ENCODE measurements at regions not wholly inside any gene's neighbourhood (a gene's known extent, or its start where the extent isn't known, plus 50 kb on each side); places are given as distances from the start of the nearest gene placed in this dataset.

DNA sequence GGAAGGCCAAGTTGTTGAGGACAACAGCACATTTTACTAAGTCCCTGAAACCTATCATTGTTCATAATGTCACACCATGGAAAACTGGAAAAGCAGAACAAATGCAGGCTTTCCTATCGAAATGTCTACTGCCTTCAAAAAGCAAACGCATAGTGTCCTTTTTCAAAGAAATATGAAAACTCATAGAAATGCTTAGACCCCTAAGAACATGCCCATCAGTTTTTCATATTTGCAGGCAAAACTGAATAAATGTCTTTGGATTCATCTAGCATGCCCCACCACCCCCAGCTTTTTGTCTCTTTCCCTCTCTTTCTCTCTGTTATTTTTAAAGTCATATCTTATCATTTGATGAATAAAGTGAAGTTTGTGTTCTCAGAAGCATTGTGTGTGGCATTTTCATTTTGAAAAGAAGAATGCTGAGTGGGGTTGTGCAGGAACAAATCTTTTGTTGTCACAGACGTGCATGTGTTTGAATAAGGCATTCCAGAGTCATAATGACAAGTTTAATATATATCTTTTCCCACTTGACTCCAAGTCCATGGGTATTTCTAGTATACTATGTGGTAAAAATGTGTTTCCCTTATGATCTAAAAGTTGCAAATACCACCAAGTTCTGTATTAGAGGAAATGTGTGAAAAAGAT is 2180.0 kb upstream of the PIK3C3 start:
- no peak for DNase-seq (ENCODE audit: low read depth)

DNA sequence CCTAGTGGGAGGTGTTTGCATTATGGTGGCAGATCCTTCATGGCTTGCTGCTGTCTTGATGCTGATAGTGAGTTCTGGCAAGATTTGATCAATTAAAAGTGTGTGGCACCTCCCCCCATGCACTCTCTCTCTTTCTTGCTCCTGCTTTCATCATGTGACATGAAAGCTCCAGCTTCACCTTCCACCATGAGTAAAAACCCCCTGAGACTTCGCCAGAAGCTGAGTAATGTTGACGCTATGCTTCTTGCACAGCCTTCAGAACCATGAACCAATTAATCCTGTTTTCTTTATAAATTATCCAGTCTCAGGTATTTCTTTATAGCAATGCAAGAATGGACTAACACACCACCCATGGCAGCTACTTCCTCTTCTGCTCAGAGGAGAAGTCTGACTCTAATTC is 2181.4 kb upstream of the PIK3C3 start:
- DNase-seq (ENCODE audit: low read depth), result no peak

DNA sequence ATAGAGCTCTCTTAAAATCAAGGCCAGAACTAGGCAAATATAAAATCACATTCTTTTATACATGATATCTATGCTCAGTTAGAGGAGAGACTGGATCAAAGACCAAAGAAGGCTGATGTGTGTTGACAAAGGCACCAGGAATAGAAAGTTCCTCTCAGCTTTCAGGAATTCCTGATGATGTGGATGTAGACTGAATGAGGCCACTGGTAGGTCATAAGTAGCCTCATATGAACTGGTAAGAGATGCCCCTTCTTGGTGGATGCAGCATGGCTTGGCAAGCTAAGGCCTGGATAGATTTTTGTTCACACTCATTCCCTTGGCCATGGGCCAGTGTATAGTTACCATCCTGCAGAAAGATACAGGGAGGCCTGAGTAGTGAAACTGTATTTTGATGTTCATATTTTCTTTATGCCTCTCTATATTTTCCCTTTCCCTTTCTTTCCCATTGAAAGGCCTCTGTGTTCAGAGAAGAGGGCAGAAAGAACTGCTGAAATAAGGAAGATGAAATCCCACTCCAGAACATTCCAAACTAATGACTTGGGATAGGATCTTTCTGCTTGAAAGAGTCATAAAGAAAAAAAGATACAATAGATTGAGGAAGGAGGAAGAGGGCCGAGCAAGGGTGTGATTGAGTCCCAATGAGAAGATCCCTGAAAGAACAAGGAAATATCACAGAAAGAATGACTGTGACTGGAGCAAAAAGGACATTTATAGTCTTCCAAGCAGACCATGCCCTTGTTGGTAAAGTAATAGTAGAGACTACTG is 2182.7 kb upstream of the PIK3C3 start:
- DNase-seq (ENCODE audit: low read depth), result peak; percentile 6

DNA sequence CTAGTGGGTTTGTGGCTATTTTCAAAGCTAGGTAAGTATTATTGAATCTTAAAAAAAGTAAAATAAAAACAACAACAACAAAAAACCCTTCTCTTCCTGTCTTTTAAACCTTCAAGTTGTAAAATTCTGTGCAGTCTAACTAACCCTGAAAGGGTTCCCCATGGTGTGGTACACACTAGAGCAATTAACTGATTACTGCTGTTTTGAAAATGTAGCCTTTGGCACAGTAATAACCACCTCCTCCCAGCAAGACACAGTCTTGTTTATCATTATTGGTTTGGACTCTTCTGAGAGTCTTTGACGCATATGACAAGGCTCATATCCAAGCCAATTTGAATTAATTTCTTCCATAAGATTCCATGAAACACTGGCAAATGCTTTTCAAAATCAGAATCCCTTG is 2184.6 kb upstream of the PIK3C3 start:
- DNase-seq (ENCODE audit: low read depth), result no peak

DNA sequence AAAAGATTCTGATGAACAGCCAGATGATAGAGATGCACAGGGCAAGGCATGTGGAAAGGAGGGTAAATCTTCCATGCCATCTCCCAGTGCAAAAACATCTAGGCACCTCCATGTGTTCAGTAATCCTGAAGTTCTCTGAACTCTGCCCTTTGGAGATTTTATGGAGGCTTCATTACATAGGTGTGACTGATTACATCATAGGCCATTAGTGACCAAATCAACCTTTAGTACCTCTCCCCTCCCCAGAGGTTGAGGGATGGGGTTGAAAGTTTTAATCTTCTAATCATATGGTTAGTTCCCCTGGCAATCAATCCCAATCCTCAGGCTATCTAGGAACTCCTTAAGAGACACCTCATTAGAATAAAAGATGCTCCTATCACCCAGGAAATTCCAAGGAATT is 2190.2 kb upstream of the PIK3C3 start:
- no peak for DNase-seq (ENCODE audit: low read depth)

DNA sequence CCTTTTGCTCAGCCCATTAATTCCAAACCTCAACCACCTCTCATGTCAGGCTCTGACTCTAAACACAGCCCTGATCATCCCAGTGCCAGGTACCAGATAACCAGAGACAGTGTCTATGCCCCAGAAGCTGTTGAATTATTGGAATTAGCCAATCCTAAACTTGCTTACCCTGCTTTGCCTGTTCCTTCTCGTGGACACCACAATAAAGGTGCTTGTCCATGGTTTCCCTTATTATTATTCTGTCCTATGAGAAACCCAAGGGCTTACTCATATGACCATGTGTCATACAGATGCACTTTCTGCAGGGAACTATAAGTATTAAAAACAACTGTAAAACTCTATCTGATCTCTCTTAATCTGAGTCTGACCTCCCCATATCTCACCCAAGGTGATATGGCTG is 2193.8 kb upstream of the PIK3C3 start:
- no peak for DNase-seq (ENCODE audit: low read depth)

DNA sequence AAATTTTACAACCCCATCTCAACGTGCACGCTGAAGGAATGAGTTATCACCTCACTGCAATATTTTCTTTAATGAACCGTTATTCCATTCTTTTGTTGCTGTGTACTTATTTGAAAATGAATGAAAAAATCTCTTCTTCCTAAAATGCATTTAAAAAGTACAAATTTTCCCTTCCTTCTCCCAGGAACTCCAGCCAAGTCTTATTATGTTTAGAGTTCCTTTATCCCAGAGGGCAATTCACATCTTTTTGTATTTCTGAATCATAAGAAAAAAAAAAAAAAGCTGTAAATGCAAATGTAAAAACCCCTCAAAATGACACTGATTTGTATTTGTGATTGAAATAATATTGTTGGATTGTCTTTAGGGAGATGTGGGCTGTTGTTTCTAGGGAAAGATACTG is 2194.3 kb upstream of the CELF4 start:
- DNase-seq (ENCODE audit: low read depth), result no peak

DNA sequence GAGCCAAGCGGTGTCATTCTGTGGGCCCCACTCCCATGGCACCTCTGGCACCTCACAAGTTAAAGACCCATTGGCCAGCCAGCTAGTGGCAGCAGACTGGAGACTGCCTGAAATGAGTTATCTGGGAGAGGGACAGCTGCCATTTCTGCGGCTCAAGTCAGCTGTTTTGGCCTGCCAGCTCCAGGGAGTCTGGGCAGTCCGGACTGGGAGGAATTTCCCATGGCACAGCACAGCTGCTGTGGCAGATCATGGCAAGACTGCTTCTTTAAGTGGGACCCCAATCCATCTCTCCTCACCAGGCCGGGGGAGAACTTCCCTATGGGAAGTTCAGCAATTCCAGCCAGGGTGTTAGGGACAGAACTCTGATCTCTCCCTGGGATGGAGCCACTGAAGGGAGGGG is 2187.6 kb upstream of the CELF4 start:
- DNase-seq (ENCODE audit: low read depth), result peak; percentile 76

DNA sequence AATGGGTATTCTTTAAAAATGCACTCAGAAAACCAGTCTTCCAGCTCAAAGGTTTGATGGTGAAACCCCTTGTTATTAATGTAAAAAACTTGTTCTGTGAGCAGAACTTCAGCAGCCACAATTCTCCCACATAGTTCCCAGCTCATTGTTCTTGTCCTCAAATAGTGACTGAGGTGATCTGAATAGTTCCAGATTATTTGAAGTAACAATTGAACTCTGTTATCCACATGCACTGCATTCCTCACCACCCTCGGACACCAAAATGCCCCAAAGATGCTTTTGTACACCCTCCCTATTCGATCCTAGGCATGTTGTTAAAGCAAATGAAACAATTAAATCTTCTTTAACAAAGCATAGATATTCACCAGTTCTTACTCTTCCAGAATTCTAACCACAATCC is 2186.8 kb upstream of the CELF4 start:
- no peak for DNase-seq (ENCODE audit: low read depth)

DNA sequence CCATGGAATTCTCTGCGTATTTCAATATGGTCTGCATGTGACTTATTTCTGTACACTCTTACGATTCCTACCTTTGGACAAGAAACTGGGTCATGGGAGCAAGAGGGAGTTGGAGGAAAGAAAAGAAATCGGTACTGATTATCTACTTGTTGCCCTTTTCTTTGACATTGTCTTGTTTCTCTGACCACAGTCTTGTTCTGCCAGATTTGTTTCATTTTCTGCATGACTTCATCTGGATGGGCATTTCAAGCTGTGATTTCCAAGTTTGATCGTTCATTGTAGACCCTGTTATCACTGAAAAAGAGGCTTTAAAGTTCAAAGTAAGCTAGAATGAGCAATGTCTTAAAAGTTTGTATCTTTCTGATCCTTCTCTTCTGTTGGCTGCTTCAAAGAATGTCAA is 2186.3 kb upstream of the CELF4 start:
- DNase-seq (ENCODE audit: low read depth), result no peak

DNA sequence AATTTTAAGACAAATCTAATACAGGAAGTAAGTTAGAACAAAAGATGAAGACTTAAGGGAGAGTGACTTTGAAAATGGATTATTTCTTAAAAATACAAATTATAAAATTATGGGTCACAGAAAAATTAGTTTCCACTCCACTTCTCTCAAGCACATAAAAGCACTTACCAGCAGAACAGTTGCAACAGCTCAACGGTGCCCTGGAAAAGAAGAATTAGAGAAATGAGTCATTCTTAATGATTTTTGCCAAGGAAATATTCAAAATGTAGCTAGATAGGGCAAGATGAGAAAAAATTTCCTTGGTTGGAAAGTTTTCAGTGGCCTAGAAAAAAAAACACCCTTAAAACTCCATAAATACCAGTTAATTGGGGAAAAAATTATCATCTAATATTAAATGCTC is 2185.6 kb upstream of the CELF4 start:
- DNase-seq (ENCODE audit: low read depth), result peak; percentile 37

DNA sequence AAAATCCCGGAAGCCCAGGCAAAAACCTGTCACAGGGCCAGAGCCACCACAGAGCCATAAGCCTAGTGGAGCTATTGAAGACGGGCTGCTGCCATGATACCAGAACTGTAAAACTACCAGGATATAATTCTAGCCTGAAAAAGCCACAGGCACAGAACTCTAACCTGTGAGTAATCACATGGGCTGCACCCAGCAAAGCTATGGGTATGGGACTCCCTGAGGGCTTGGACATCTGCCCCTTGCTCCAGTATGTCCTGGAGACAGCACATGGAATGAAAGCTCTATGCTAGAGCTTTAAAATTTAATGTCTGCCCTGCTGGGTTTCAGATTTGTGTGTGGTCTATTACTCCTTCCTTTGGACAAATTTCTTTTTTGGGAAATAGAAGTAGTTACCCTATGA is 2183.6 kb upstream of the CELF4 start:
- DNase-seq (ENCODE audit: low read depth), result no peak

DNA sequence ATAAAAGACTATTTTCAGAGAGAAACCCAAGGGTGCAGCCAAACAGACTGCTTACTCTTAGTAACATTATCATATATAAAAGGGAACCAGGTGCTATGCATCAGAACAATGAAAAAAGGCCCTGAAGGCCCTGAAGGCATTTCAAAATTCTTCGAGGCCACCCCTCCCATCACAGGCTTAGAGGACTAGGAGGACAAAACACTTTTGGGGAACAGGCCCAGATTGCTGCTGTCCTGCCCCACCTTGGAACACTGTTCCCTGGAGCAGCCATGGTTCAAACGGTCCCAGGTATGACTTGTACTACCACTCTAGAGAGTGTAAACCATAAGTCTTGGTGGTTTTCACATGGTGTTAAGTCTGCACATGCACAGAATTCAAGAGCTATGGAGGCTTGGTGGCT is 2183.1 kb upstream of the CELF4 start:
- no peak for DNase-seq (ENCODE audit: low read depth)

DNA sequence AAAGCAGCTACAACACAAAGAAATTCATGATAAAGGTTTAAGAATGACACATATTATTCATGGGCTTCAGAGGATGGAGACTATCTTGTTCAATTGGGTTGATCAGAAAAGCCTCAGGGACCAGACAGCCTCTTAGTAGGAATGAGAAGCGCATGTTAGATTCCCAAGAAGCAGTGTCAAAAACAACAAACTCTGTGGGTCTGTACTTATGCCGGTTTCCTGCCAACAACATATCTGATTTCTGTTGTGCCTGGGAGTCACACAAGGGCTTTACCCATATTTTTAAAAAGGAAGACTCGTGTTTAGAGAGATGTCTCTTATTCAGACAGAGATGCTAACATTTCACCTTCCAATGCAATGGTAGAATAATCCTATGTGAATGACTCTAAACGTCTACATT is 2180.6 kb upstream of the CELF4 start:
- no peak for DNase-seq (ENCODE audit: low read depth)

DNA sequence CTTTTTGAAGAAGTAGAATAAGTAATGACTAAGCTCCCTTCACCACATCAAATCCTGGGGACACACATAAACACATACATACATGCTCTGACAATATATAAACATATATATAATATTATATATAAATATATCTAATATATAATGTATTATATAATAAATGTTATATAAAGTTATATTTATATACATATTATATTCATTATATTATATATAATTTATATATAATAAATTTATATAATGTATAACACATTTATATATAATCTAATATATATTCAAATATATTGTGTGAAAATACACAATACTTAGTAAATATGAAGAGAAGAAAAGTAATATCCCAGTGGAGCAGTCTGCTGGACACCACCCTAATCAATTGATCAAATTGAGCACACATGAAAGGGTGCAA is 2177.9 kb upstream of the CELF4 start:
- DNase-seq (ENCODE audit: low read depth), result no peak

DNA sequence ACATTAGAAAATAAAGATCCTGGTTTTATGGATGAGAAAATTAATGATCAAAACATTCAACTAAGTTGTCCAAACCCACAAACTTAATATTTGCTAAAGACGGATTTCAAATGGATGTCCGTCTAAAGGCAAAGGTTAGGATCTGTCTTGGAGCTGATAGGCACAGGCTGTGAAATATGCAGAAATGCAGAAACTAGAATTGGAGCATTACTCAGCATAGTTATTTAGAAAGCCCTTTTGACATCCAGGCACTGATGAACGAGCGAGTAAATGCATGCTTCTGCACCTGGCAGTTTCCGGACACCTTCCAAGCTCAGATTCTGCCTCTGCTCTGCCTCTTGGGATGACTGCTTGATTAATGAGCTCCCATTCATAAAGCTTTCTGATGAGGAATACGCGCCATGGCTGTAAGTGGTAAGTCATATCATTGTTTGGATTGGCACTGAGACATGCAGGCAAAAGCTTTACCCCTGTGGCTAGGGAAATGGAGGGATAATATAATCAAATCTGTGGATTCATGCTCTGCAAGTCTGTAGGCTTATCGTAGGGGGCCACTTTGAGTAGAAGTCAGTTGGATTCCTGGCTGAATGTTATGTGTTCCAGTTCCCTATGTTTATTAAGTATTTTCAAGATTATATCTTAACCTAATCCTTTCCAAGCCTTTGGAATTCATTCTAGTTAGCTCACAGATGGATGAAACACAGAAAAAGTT is 2176.3 kb upstream of the CELF4 start:
- DNase-seq (ENCODE audit: low read depth), result no peak

DNA sequence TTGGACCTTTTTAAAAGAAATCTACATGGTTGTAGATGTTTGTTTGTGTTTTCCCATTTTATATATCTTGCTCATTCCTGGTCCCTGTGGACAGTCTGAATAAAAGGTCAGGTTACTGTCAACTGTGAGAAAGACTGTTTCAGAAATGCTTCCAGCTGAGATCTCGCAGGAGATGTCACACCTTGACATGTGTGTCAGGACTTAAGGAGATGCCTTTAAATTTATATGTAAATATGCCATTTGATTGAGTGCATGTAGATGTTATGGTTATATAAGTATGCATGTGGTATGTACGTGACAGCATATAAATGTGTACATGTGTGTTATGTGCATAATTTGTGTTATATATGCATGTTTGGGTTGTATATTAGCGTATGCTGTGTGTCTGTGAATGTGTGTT is 2172.3 kb upstream of the CELF4 start:
- no peak for DNase-seq (ENCODE audit: low read depth)

DNA sequence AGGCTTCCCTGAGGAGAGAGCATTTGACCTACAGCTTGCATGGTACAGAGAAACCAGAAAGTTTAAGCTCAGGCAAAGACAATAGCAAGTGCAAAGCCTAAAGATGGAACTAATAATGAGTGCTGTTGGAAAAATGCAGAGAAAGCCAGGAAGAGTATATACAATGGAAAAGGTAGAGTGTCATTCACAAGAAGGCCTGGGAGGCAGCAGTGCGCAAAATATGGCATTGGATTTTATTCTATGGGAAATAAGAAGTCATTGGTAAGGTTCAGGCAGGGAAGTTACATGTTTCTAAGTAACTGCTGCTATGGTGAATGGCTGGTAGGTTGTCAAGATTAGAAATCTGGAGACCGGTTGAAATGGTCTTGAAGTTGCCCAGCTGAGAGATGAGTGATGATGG is 2167.3 kb upstream of the CELF4 start:
- DNase-seq (ENCODE audit: low read depth), result no peak

DNA sequence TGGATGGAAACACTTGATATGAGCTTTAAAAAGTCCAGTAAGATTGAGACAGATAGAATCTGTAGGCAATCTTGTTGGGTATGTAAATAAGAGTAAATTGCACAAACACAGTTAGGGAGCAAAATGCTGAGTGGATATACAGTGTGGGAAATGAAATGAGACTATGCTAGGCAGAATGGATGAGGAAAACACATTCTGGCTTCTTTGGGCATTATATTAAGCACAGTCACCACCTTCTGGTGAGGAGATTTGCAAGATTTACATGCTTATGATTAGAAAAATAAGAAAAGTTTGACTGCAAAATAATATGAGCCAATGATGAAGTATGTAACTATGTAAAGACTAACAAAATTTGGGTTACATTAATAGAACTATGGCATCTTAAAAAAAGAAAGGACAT is 2165.0 kb upstream of the CELF4 start:
- DNase-seq (ENCODE audit: low read depth), result peak; percentile 13

DNA sequence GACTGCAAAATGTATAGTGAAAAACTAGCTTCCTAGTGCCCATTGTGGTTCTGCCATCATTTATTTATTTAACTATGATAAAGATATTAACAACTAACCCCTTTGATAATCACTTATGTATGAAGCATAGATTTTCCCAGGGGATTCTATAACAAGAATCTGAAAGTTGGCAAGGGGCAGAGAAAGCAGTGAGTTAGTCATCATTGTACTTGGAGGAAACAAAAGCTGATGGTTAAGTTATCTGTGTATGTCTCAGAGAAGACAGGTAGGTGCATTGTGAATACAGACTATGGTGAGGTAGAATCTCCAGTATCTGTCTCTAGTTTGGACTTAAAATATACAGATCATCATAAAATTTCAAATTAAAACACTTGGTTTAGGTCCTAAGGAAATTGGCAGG is 2159.1 kb upstream of the CELF4 start:
- peak; percentile 10 for DNase-seq (ENCODE audit: low read depth)

DNA sequence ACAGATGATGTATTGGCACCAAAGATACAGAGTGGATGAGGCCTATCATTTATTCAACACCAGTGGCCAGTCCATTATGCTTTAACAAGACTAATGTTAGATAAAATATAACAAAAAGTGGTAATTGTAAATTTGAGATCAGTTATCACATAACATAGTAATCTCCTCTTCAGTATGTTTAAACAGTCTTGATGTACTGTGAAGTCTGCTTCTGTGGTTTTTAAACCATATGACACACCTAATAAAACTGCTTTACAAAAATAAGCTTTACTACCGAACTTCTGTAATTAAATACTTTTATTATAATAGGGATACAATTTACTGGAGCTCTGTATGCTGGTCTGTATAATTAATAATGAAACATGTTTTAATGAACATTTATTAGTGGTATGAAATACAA is 2156.1 kb upstream of the CELF4 start:
- DNase-seq (ENCODE audit: low read depth), result peak; percentile 28

DNA sequence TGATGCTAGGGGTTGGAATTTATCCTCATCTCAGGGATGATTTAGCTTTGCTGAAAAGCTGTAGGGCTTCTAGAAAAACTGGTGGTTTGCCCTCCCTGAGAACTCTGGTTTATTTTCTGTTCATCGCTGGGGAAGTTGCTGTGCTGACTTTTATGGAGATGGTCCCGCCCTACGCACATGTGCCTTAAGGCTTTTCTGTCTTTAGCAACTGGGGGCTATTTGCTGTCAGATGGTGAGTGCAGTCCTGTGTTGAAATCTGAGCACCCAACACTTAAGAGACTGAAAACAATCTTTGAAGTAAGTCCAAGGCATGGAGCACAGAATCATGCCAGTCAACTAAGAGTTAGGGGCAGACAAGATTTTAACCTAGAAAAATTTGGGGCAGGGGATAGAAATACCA is 2148.4 kb upstream of the CELF4 start:
- no peak for DNase-seq (ENCODE audit: low read depth)

DNA sequence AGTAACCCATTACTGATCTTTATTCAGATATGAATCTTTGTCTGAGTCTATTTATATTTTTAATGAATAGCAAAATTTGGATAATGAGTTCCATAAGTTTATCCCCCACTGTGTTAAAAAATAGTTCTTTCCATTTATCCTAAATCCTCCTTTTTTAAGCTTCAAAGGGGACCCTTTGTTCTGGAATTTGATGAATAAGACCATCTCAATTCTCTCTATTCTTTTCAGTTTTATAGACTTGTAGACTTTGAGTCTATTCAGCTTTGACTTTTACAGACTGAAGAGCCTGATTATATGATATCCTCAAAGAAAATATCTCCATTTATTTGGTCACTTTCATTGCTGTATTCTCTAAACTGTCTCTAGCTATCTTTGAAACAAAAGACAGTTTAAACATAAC is 2146.1 kb upstream of the CELF4 start:
- DNase-seq (ENCODE audit: low read depth), result no peak

Measured in LHCN-M2 (cell line).